SU-DHL-6 (cell line): ENCODE measurements at regions not wholly inside any gene's neighbourhood (a gene's known extent, or its start where the extent isn't known, plus 50 kb on each side); places are given as distances from the start of the nearest gene placed in this dataset.

Experiments used
- H2AFZ ChIP-seq: fragments of 200-600 bp; sonication (generic); 2 replicates; pipeline ENCODE4 v1.6.1; 2014; ENCODE audit warnings: low read depth, mild to moderate bottlenecking, moderate library complexity, mixed read lengths, antibody characterized with exemption, low read length; ENCODE audit not compliant: severe bottlenecking
- H3F3A ChIP-seq: fragments of 200-600 bp; shearing (Covaris generic); 2 replicates; pipeline ENCODE4 v1.6.0; 2016; ENCODE audit warnings: antibody characterized with exemption, mild to moderate bottlenecking; ENCODE audit not compliant: insufficient read depth
- H3K27ac ChIP-seq: fragments of 200-600 bp; sonication (generic); 2 replicates; pipeline ENCODE4 v1.5.1; 2016; ENCODE audit warnings: low read depth, mild to moderate bottlenecking, low read length, moderate library complexity, mixed read lengths
- H3K27me3 ChIP-seq: fragments of 200-600 bp; sonication (generic), shearing (Covaris generic); 2 replicates; pipeline ENCODE4 v1.6.0; 2014; ENCODE audit warnings: mild to moderate bottlenecking, low read length
- H3K36me3 ChIP-seq: fragments of 200-600 bp; sonication (generic); 2 replicates; pipeline ENCODE4 v1.6.1; 2014; ENCODE audit warnings: mild to moderate bottlenecking, low read length, mixed read lengths
- H3K4me2 ChIP-seq: fragments of 300-600, 200-600 bp; shearing (Covaris generic), sonication (generic); 2 replicates; pipeline ENCODE4 v1.6.0; 2014; ENCODE audit warnings: low read length, low read depth, mild to moderate bottlenecking; ENCODE audit not compliant: poor library complexity, severe bottlenecking
- H3K4me3 ChIP-seq: fragments of 200-600 bp; sonication (generic); 2 replicates; pipeline ENCODE4 v1.5.1; 2014; ENCODE audit warnings: antibody characterized with exemption, low read length, mild to moderate bottlenecking, mixed read lengths; ENCODE audit not compliant: insufficient read depth, poor library complexity, severe bottlenecking
- H3K79me2 ChIP-seq: fragments of 200-600 bp; sonication (generic); 2 replicates; pipeline ENCODE4 v1.6.1; 2014; ENCODE audit warnings: mild to moderate bottlenecking, low read length, moderate library complexity; ENCODE audit not compliant: insufficient read depth
- H3K9ac ChIP-seq: fragments of 200-600 bp; sonication (generic); 2 replicates; pipeline ENCODE4 v1.7.0; 2014; ENCODE audit warnings: mild to moderate bottlenecking, low read length
- H3K9me2 ChIP-seq: fragments of 200-600 bp; sonication (generic); replicated peaks from 2 replicates; pipeline ENCODE4 v1.6.1; 2014; ENCODE audit warnings: low read length; ENCODE audit not compliant: insufficient read depth
- H3K9me3 ChIP-seq: fragments of 200-600 bp; sonication (generic); 2 replicates; pipeline ENCODE4 v1.6.1; 2014; ENCODE audit warnings: low read length, mixed read lengths; ENCODE audit not compliant: insufficient read depth
- H4K20me1 ChIP-seq: fragments of 200-600 bp; sonication (generic); 2 replicates; pipeline ENCODE4 v1.6.1; 2014; ENCODE audit warnings: low read depth, mild to moderate bottlenecking, antibody characterized with exemption, low read length, moderate library complexity, mixed read lengths
- CTCF ChIP-seq: fragments of 200-600 bp; sonication (generic); IDR thresholded peaks from one replicate; pipeline ENCODE4 v1.5.1; 2017; ENCODE audit warnings: antibody characterized with exemption, mild to moderate bottlenecking, low read length, moderate library complexity; ENCODE audit not compliant: insufficient read depth, poor library complexity, severe bottlenecking
- EZH2phosphoT487 ChIP-seq: fragments of 200-600 bp; sonication (generic), shearing (Covaris generic); conservative IDR thresholded peaks from 2 replicates; pipeline ENCODE4 v1.6.1; 2018; ENCODE audit warnings: mild to moderate bottlenecking, antibody characterized with exemption, low read length, moderate library complexity, mixed read lengths

GRCh38 chr12:38016602-38017001 lies 300.0 kb upstream of the ALG10B start:
- Histone ChIP-seq H3K36me3 (peaks cover 3% of the 10 kb centered on the region; the same call in 1 of the 2 replicates), H3K9ac (no peak overlapping the region), H3F3A (no peaks in the 10 kb centered on the region), H3K4me2 (no peak overlapping the region), H4K20me1 (no peaks in the 10 kb centered on the region), H3K9me2 (no peaks in the 10 kb centered on the region), H3K9me3 (0 out of 2 replicates have a peak, but pooled peaks cover 3% of the 10 kb centered on the region), H3K27me3 (no peaks in the 10 kb centered on the region), H2AFZ (no peak overlapping the region), H3K79me2 (no peaks in the 10 kb centered on the region), H3K4me3 (no peak overlapping the region), H3K27ac (no peak overlapping the region)
- TF ChIP-seq EZH2phosphoT487 (no peak), CTCF (no peak)

- TF ChIP-seq EZH2phosphoT487 (no peak), CTCF (no peak)
- H3K9me3 ChIP-seq = peaks cover 11% of the 10 kb centered on the region; the same call in 1 of the 2 replicates
- no peaks in the 10 kb centered on the region for H4K20me1 ChIP-seq
- H3K27ac ChIP-seq = no peak overlapping the region
- H2AFZ ChIP-seq = no peak overlapping the region
- H3K79me2 ChIP-seq = no peaks in the 10 kb centered on the region
- H3K4me2 ChIP-seq = no peak overlapping the region
- H3F3A ChIP-seq = no peaks in the 10 kb centered on the region
- H3K9ac ChIP-seq = no peak overlapping the region
- H3K4me3 ChIP-seq = no peak overlapping the region
- H3K9me2 ChIP-seq = no peaks in the 10 kb centered on the region
- no peaks in the 10 kb centered on the region for H3K36me3 ChIP-seq
- no peaks in the 10 kb centered on the region for H3K27me3 ChIP-seq
Observed at GRCh38 chr12:38025916-38026315, 290.7 kb upstream of the ALG10B start.

GRCh38 chr12:38053113-38053512 lies 263.5 kb upstream of the ALG10B start:
- Histone ChIP-seq H3K4me3 (no peak overlapping the region), H3K36me3 (no peaks in the 10 kb centered on the region), H3K79me2 (no peaks in the 10 kb centered on the region), H3K27ac (no peak overlapping the region), H3K9me3 (no peaks in the 10 kb centered on the region), H3K9me2 (no peaks in the 10 kb centered on the region), H3F3A (no peaks in the 10 kb centered on the region), H4K20me1 (no peaks in the 10 kb centered on the region), H3K9ac (no peak overlapping the region), H2AFZ (no peak overlapping the region), H3K27me3 (no peaks in the 10 kb centered on the region), H3K4me2 (no peak overlapping the region)
- TF ChIP-seq CTCF (no peak), EZH2phosphoT487 (no peak)
